ENCODE measurements at regions not wholly inside any gene's neighbourhood (a gene's known extent, or its start where the extent isn't known, plus 50 kb on each side); places are given as distances from the start of the nearest gene placed in this dataset.

DNA sequence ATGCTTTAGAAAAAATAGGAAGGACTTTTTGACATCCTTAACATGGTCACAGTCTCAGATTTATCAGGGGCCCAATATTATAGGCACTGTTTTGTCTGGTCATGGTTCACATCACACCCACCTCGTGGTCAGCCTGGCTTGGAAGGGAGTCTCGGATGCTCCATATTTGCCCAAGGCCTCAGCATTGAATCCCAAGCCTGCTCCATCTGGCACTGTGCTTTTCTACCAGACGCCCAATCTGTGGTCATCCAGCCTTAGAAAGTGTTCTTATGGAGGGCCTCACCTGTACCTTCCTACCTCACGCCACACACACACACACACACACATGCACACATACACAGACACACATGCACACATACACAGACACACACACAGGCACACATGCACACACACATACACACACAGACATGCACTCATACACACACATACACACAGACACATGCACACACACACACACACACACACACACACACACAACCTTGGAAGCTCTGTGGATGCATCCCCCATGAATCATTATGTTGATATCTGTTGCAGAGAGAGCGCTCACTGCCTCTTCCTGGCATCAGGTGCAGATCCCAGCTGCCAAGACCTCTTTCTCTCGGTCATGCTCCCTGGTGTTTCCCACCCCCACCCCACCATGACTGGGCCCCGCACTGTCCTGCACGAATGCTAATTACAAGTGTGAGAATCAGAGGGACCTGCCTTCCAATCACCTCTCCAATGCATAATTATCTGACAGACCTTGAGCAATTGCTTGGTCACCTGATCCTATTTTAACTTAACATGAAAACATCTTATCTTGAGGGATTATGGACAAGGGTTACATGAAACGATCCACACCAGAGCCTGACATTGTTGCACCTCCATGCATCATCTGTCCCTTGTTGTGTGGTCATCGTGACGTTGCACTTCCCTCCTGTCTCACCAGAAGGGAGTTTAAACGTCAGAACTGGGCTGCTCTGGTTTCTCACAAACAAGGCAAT, 122.7 kb upstream of the TMEM72 start:
- Histone ChIP-seq H3K36me3 (ENCODE audit: low read depth) (no peaks in the 10 kb centered on the region), H3K9me3 (no peaks in the 10 kb centered on the region), H3K4me1 (ENCODE audit: low read depth) (no peaks in the 10 kb centered on the region), H3K4me3 (no peak overlapping the region)
- intact Hi-C loops (cut with DNase I, micrococcal nuclease): no loop called here
- TF ChIP-seq, protein P1, sequence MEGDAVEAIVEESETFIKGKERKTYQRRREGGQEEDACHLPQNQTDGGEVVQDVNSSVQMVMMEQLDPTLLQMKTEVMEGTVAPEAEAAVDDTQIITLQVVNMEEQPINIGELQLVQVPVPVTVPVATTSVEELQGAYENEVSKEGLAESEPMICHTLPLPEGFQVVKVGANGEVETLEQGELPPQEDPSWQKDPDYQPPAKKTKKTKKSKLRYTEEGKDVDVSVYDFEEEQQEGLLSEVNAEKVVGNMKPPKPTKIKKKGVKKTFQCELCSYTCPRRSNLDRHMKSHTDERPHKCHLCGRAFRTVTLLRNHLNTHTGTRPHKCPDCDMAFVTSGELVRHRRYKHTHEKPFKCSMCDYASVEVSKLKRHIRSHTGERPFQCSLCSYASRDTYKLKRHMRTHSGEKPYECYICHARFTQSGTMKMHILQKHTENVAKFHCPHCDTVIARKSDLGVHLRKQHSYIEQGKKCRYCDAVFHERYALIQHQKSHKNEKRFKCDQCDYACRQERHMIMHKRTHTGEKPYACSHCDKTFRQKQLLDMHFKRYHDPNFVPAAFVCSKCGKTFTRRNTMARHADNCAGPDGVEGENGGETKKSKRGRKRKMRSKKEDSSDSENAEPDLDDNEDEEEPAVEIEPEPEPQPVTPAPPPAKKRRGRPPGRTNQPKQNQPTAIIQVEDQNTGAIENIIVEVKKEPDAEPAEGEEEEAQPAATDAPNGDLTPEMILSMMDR (IDR thresholded peaks at IDR 0.05): no peak
- no peak for DNase-seq
- no peak for ATAC-seq

DNA sequence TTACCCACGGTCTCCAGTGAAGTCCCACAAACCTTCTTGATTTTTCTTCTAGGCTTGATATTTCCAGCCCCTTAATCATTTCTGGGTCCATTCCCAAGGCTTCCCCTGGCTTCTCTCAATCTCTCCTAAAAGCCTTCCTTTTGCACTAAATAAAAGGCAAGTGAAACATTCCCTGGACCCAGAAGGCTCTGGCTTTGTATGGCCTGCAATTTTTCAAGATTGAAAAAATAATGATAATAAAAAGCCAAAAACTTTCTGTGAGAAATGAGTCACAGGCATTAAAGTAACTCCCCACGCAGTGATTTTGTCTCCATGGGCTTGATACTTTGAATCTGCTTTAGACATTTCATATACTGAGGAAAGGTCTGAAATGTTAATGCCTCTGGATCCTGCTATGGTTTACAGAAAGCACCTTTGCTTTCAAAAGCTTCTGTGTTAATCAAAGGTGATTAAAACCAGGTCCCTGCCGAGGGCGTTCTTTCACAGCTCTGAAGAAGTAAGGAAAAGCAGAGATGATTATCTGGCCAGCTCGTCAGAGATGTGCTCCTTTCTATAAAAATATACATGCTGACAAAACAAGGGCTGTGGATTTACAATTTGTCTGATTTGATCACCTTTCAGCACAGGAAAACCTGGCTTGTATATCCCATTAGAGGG, 118.9 kb upstream of the TMEM72 start:
- TF ChIP-seq, protein P1 (IDR thresholded peaks at IDR 0.05): no peak
- intact Hi-C loops (cut with DNase I, micrococcal nuclease): no loop called here
- ATAC-seq (no peak), DNase-seq (no peak)
- Histone ChIP-seq H3K36me3 (ENCODE audit: low read depth) (no peaks in the 10 kb centered on the region), H3K9me3 (no peaks in the 10 kb centered on the region), H3K4me3 (no peak overlapping the region), H3K4me1 (ENCODE audit: low read depth) (no peaks in the 10 kb centered on the region)

DNA sequence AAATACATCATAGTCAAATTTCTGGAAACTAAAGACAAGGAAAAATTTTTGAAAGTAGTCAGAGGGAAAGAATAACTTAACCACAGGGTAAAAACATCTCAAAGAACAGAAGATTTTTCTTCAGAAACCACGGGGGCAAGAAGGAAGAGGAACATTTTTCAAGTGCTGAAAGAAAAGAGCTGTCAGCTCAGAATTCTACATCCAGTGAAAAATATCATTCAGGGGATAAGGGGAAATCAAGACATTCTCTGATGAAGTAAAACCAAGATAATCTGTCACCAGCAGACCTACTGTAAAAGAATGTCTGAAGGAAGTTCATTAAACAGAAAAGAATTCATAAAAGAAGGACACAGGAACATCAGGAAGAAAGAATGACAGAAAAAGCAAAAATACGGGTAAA, 111.2 kb upstream of the TMEM72 start:
- ATAC-seq (no peak), DNase-seq (no peak)
- no peak overlapping the region for H3K4me3 ChIP-seq
- intact Hi-C loops (cut with DNase I, micrococcal nuclease): no loop called here
- no peaks in the 10 kb centered on the region for H3K9me3 ChIP-seq
- no peaks in the 10 kb centered on the region for H3K4me1 ChIP-seq (ENCODE audit: low read depth)
- TF ChIP-seq, protein P1 (IDR thresholded peaks at IDR 0.05): no peak
- H3K36me3 ChIP-seq (ENCODE audit: low read depth): no peaks in the 10 kb centered on the region

DNA sequence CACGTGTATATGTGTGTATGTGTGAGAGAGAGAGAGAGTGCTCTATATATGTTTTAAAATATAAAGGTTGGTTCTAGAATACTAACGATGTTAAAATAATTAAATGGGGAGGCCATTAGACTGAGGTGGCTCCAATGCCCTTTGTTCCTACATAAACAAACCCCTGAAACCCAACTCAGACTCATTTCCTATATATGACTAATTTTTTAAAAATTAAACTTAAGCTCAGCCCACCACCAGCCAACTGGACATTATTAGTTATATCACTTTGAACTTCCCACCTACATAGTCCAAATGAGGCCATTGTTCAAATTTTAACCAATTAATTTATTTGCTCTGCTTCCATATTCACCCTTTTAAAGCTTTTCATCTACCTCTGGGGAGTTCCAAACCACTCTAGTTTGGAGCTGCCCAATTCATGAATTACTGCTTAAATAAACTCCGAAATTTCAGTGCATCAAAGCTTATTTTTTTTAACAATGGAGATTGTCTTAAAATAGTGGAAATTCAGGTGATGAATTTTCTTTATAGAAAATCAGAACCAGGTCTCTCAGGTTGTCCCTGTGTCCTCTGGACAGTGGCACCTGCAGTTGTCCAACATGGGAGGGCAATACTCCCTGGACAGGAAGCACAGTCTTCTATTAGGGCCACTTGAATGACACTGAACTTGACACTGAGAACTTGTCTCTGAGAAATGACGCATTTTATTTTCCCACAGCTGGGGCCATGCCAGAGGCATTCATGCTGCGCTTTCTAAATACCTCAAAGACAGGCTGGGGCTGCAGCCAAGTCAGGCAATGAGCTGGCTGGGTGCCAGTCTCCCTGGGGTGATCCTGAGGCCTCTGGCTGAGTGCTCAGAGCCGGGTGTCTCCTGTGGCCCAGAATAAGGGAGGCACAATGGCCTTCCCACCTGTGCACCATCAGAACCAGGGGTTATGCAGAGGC, 109.5 kb upstream of the TMEM72 start:
- DNase-seq (peak; percentile 78 to 86 (median 86)), ATAC-seq (peak; percentile 76)
- no peaks in the 10 kb centered on the region for H3K4me1 ChIP-seq (ENCODE audit: low read depth)
- TF ChIP-seq, protein P1 (IDR thresholded peaks at IDR 0.05): no peak
- intact Hi-C loops (cut with DNase I, micrococcal nuclease): no loop called here
- H3K36me3 ChIP-seq (ENCODE audit: low read depth): no peaks in the 10 kb centered on the region
- H3K4me3 ChIP-seq: no peak overlapping the region
- no peaks in the 10 kb centered on the region for H3K9me3 ChIP-seq

DNA sequence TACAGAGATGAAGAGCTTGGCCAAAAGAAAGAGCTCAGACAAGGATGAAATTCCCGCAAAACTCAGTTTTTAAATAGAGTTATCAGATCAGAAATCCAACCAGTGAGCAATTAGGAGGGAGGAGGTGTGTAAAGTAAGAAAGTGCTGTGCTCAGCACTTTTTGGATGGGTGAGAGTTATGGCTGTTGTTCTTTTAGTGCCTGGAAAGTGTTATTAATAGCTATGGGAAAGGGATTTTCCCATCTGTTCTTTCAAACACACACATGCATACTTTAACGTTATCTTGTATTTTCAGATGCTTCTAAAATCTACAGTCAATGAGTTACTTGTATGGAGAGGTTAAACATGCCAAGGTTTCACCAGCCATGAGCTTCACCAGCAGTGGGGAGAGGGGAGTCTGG, 107.3 kb upstream of the TMEM72 start:
- intact Hi-C loops (cut with DNase I, micrococcal nuclease): no loop called here
- TF ChIP-seq, protein P1 (IDR thresholded peaks at IDR 0.05): no peak
- H3K36me3 ChIP-seq (ENCODE audit: low read depth): no peaks in the 10 kb centered on the region
- no peaks in the 10 kb centered on the region for H3K4me1 ChIP-seq (ENCODE audit: low read depth)
- no peak overlapping the region for H3K4me3 ChIP-seq
- DNase-seq: no peak
- no peaks in the 10 kb centered on the region for H3K9me3 ChIP-seq
- ATAC-seq: no peak

Data from mucosa of descending colon (tissue), 3 donors.